ENCODE measurements at regions not wholly inside any gene's neighbourhood (a gene's known extent, or its start where the extent isn't known, plus 50 kb on each side); places are given as distances from the start of the nearest gene placed in this dataset.

DNA sequence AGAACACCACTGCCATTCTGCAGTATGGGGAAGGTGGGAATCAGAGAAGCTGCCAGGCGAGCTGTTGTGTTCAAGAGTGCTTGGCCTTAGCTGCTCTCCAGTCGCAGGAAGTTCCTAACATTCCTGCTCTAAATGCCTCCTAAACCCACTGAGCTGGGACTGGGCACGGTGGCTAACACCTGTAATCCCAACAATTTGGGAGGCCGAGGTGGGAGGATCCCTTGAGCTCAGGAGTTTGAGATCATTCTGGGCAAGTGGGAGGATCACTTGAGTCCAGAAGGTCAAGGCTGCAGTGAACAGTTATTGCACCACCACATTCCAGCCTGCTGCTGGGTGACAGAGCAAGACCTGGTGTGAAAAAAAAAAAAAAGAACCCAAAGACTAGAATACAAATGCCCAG, 690.3 kb upstream of the FAM241A start:
- TF ChIP-seq EP300 (IDR thresholded peaks at IDR 0.05; ENCODE audit: borderline replicate concordance) (no peak), YY1 (IDR thresholded peaks at IDR 0.05; ENCODE audit: low read depth) (no peak), CEBPB (IDR thresholded peaks at IDR 0.05) (no peak), RAD21 (IDR thresholded peaks at IDR 0.05; ENCODE audit: low read depth) (no peak), NFIC (IDR thresholded peaks at IDR 0.05) (no peak), CREB1 (IDR thresholded peaks at IDR 0.05; ENCODE audit: low read depth) (no peak), FOXM1 (IDR thresholded peaks at IDR 0.05; ENCODE audit: borderline replicate concordance, low read depth) (no peak), TEAD4 (IDR thresholded peaks at IDR 0.05) (no peak)
- TF ChIP-seq, protein P1, sequence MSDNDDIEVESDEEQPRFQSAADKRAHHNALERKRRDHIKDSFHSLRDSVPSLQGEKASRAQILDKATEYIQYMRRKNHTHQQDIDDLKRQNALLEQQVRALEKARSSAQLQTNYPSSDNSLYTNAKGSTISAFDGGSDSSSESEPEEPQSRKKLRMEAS (IDR thresholded peaks at IDR 0.05) = no peak
- TF ChIP-seq, protein P2, sequence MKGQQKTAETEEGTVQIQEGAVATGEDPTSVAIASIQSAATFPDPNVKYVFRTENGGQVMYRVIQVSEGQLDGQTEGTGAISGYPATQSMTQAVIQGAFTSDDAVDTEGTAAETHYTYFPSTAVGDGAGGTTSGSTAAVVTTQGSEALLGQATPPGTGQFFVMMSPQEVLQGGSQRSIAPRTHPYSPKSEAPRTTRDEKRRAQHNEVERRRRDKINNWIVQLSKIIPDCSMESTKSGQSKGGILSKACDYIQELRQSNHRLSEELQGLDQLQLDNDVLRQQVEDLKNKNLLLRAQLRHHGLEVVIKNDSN (IDR thresholded peaks at IDR 0.05) = no peak
- TF ChIP-seq, protein P3, sequence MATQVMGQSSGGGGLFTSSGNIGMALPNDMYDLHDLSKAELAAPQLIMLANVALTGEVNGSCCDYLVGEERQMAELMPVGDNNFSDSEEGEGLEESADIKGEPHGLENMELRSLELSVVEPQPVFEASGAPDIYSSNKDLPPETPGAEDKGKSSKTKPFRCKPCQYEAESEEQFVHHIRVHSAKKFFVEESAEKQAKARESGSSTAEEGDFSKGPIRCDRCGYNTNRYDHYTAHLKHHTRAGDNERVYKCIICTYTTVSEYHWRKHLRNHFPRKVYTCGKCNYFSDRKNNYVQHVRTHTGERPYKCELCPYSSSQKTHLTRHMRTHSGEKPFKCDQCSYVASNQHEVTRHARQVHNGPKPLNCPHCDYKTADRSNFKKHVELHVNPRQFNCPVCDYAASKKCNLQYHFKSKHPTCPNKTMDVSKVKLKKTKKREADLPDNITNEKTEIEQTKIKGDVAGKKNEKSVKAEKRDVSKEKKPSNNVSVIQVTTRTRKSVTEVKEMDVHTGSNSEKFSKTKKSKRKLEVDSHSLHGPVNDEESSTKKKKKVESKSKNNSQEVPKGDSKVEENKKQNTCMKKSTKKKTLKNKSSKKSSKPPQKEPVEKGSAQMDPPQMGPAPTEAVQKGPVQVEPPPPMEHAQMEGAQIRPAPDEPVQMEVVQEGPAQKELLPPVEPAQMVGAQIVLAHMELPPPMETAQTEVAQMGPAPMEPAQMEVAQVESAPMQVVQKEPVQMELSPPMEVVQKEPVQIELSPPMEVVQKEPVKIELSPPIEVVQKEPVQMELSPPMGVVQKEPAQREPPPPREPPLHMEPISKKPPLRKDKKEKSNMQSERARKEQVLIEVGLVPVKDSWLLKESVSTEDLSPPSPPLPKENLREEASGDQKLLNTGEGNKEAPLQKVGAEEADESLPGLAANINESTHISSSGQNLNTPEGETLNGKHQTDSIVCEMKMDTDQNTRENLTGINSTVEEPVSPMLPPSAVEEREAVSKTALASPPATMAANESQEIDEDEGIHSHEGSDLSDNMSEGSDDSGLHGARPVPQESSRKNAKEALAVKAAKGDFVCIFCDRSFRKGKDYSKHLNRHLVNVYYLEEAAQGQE (IDR thresholded peaks at IDR 0.05; ENCODE audit: low read depth) = no peak

DNA sequence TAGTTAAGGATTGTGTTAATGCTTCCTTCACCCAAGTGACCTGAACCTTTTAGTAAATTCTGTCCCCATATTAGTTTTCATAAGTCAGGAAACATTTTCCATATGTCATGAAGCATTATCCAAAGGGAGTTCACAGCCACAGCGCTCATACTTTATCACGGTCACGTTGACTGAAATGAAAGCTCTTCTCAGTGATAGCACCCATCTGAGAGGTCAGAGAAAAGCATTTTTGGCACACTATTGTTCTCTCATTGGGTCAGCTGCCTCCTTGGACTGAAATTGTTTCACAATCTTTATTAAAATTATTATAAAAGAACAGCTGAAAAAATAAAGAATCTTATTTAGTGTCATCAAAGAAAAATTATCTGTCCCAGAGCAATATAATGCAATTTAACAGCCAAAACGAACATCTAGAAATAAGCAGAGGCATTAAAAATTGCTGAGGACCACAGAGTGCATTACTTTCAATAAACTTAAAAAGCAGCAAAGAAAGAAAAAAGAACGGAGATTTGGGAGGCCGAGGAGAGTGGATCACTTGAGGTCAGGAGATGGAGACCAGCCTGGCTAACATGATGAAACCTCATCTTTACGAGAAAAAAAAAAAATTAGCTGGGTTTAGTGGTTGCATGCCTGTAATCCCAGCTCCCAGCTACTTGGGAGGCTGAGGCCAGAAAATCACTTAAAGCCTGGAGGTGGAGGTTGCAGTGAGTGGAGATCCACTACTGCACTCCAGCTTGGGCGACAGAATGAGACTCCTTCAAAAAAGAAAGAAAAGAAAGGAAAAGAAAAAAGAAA, 680.8 kb upstream of the FAM241A start:
- TF ChIP-seq EP300 (IDR thresholded peaks at IDR 0.05; ENCODE audit: borderline replicate concordance) = no peak

DNA sequence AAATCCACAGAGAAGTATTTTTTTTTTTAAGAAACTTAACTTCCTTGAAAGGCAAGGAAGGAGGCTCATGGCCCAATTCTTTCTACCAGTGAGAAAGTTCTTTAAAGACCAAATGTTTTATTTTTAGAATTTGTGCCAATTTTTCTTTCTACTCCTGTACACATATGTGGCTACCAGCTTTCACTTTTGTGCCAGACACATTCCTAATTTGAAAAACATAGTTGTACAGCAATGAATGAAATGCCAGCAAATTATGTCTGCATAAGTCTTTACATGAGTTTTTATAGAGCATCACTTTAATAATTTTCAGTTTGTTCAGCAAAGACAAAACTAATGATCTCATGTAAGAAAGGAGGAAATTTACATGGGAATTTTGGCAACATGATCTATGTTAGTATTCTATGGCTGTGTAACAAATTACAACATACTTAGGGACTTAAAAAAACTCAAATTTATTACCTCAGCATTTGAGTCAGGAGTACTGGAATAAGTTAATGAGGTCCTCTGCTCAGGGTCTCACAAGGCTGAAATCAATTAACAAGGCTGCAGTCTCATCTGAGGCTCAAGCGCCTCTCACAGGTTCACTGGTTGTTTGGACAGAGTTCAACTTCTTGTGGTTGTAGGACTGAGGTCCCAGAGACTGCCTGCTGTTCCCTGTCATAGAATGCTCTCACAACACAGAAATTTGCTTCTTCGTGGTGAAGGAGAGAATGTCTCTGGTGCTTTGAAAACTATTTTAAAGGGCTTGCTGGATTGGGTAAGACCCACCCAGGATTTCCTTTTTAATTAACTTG, 678.2 kb upstream of the FAM241A start:
- TF ChIP-seq EGR1 (IDR thresholded peaks at IDR 0.05) (no peak), CREB1 (IDR thresholded peaks at IDR 0.05; ENCODE audit: low read depth) (no peak), RAD21 (IDR thresholded peaks at IDR 0.05; ENCODE audit: low read depth) (no peak), EP300 (IDR thresholded peaks at IDR 0.05; ENCODE audit: borderline replicate concordance) (no peak), TEAD4 (IDR thresholded peaks at IDR 0.05) (no peak), CEBPB (IDR thresholded peaks at IDR 0.05) (no peak), TAF1 (IDR thresholded peaks at IDR 0.05; ENCODE audit: low read depth) (no peak), ZBTB7A (IDR thresholded peaks at IDR 0.05; ENCODE audit: low read depth) (no peak), TCF12 (IDR thresholded peaks at IDR 0.05; ENCODE audit: low read depth) (no peak), YY1 (IDR thresholded peaks at IDR 0.05; ENCODE audit: low read depth) (no peak), FOXM1 (IDR thresholded peaks at IDR 0.05; ENCODE audit: borderline replicate concordance, low read depth) (no peak), NFIC (IDR thresholded peaks at IDR 0.05) (no peak)
- TF ChIP-seq, protein P3 (IDR thresholded peaks at IDR 0.05; ENCODE audit: low read depth) = no peak
- TF ChIP-seq, protein P2 (IDR thresholded peaks at IDR 0.05) = no peak
- TF ChIP-seq, protein P1 (IDR thresholded peaks at IDR 0.05) = no peak

DNA sequence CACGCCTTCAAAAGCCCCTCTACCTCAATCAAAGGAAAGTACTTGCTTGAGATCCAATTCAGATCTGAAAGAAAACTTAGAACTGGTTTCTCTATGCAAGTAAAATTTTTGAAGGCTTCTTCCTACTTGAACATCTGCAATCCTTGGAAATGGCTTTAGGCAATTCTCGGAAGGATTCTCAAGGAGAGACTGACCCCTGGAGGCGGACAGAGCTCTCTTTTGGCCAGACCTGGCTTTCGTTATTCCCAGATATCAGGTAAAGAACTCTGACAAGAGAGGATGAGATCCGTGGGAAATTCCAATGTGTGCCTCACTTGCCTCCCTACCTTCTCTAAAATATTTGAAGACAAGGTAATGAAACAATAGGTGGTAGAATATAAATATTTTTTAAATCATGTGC, 670.3 kb upstream of the FAM241A start:
- TF ChIP-seq, protein P2 (IDR thresholded peaks at IDR 0.05) = no peak
- TF ChIP-seq RAD21 (IDR thresholded peaks at IDR 0.05; ENCODE audit: low read depth) = peak; percentile 57

DNA sequence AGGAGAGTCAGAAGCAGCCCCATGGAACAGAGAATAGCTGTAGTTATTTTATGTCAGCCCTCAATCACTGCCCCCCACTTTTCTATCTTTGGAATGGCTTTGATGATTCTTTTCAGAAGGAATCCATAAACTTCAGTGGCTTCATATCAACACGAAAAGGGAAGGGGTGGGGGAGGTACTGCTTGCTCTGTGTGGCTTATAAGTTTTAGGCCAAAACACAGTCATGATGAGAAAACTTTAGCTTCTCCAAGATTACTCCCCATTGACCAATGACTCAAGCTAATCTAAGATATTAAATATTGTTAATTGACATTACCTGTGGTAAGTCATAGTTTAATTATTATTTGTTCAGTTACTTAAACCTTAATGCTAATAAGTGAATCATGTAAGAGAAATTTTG, 669.6 kb upstream of the FAM241A start:
- TF ChIP-seq, protein P3 (IDR thresholded peaks at IDR 0.05; ENCODE audit: low read depth) = no peak
- TF ChIP-seq YY1 (IDR thresholded peaks at IDR 0.05; ENCODE audit: low read depth) (no peak), TAF1 (IDR thresholded peaks at IDR 0.05; ENCODE audit: low read depth) (no peak), CREB1 (IDR thresholded peaks at IDR 0.05; ENCODE audit: low read depth) (no peak), EGR1 (IDR thresholded peaks at IDR 0.05) (no peak), TCF12 (IDR thresholded peaks at IDR 0.05; ENCODE audit: low read depth) (no peak), EP300 (IDR thresholded peaks at IDR 0.05; ENCODE audit: borderline replicate concordance) (no peak), FOXM1 (IDR thresholded peaks at IDR 0.05; ENCODE audit: borderline replicate concordance, low read depth) (no peak), ZBTB7A (IDR thresholded peaks at IDR 0.05; ENCODE audit: low read depth) (no peak)
- TF ChIP-seq, protein P1 (IDR thresholded peaks at IDR 0.05) = no peak

Measured in Ishikawa (cell line).